Ishikawa (cell line): ENCODE measurements at regions not wholly inside any gene's neighbourhood (a gene's known extent, or its start where the extent isn't known, plus 50 kb on each side); places are given as distances from the start of the nearest gene placed in this dataset.

ENCODE experiments used
- CEBPB ChIP-seq: IDR thresholded peaks from 2 replicates; pipeline ENCODE4 v1.6.1; 2012
- EGR1 ChIP-seq: IDR thresholded peaks from 2 replicates; pipeline ENCODE4 v1.6.1; 2012
- EP300 ChIP-seq: IDR thresholded peaks from 2 replicates; pipeline ENCODE4 v1.6.1; 2012; ENCODE audit warnings: borderline replicate concordance
- RAD21 ChIP-seq: IDR thresholded peaks from 2 replicates; pipeline ENCODE4 v1.6.1; 2012; ENCODE audit warnings: low read depth
- TAF1 ChIP-seq: IDR thresholded peaks from 2 replicates; pipeline ENCODE4 v1.6.1; 2012; ENCODE audit warnings: low read depth, mild to moderate bottlenecking
- TF ChIP-seq, protein P1 (sequence below): IDR thresholded peaks from 2 replicates; pipeline ENCODE4 v1.6.1; 2012; ENCODE audit warnings: low read depth, mild to moderate bottlenecking
- TF ChIP-seq, protein P2 (sequence below): IDR thresholded peaks from 2 replicates; pipeline ENCODE4 v1.6.1; 2012

DNA sequence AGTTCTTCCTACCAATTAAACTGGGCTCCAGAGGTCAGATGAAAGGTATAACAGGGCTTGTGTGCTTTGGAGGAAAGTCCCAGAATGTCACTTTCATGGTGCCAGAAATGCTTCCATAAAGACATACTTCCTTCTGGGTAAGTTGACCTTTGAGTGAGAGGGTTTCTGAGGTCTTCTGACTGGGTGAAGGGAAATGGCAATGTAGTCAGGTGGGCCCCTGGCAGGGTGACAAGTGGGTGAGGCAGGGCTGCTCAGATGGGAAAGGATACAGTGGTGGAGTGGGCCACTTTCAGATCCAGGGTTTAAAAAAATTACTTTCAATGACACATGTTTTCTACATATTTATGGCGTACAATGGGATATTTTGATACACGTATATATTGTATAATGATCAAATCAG is 136.5 kb upstream of the PITX1 start:
- TF ChIP-seq EP300 (no peak), EGR1 (no peak), TAF1 (no peak), CEBPB (no peak), RAD21 (no peak)
- TF ChIP-seq, protein P1, sequence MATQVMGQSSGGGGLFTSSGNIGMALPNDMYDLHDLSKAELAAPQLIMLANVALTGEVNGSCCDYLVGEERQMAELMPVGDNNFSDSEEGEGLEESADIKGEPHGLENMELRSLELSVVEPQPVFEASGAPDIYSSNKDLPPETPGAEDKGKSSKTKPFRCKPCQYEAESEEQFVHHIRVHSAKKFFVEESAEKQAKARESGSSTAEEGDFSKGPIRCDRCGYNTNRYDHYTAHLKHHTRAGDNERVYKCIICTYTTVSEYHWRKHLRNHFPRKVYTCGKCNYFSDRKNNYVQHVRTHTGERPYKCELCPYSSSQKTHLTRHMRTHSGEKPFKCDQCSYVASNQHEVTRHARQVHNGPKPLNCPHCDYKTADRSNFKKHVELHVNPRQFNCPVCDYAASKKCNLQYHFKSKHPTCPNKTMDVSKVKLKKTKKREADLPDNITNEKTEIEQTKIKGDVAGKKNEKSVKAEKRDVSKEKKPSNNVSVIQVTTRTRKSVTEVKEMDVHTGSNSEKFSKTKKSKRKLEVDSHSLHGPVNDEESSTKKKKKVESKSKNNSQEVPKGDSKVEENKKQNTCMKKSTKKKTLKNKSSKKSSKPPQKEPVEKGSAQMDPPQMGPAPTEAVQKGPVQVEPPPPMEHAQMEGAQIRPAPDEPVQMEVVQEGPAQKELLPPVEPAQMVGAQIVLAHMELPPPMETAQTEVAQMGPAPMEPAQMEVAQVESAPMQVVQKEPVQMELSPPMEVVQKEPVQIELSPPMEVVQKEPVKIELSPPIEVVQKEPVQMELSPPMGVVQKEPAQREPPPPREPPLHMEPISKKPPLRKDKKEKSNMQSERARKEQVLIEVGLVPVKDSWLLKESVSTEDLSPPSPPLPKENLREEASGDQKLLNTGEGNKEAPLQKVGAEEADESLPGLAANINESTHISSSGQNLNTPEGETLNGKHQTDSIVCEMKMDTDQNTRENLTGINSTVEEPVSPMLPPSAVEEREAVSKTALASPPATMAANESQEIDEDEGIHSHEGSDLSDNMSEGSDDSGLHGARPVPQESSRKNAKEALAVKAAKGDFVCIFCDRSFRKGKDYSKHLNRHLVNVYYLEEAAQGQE: no peak
- TF ChIP-seq, protein P2, sequence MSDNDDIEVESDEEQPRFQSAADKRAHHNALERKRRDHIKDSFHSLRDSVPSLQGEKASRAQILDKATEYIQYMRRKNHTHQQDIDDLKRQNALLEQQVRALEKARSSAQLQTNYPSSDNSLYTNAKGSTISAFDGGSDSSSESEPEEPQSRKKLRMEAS: no peak
